Prostate gland (tissue), 2 donors: ENCODE measurements at regions not wholly inside any gene's neighbourhood (a gene's known extent, or its start where the extent isn't known, plus 50 kb on each side); places are given as distances from the start of the nearest gene placed in this dataset.

ENCODE experiments used
- POLR2A ChIP-seq: fragments of 450-650 bp; IDR thresholded peaks from one replicate; pipeline ENCODE4 v1.6.1; 2016; ENCODE audit warnings: antibody characterized with exemption, mild to moderate bottlenecking
- POLR2AphosphoS5 ChIP-seq: sonication (generic); formaldehyde crosslinking; IDR thresholded peaks from one replicate; pipeline ENCODE4 v1.6.1; 2017; ENCODE audit warnings: antibody characterized with exemption
- TF ChIP-seq, protein P1 (sequence below), 4 experiments: fragments of 200-600 bp in 2 of 4; fragments of 450-650 bp in 2 of 4; sonication (generic) in 2 of 4; IDR thresholded peaks; 1 replicate in 3 of 4; 2 replicates in 1 of 4; pipeline ENCODE4 v1.5.1; 2016 to 2019; ENCODE audit warnings: antibody characterized with exemption in 4 of 4, mild to moderate bottlenecking in 2 of 4, moderate library complexity in 2 of 4

DNA sequence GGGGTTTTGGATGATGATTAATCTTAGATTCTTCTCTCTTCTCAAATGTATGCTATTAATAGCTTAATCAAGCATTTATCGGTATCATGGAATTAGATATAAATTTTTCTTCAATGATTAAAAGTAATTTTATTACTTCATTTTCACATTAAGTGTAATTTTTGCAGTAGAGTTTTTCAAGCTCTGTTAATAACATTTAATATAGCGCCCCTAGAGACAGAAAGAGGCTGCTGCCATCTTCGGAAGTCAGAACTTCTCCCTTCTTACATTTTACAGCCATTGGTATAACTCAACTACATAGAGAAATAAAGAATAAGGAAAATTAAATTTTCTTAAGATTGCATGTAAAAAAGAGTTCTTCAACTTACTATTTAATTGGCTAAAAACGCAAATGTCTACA is 540.3 kb downstream of the GABRG2 start:
- TF ChIP-seq, protein P1, sequence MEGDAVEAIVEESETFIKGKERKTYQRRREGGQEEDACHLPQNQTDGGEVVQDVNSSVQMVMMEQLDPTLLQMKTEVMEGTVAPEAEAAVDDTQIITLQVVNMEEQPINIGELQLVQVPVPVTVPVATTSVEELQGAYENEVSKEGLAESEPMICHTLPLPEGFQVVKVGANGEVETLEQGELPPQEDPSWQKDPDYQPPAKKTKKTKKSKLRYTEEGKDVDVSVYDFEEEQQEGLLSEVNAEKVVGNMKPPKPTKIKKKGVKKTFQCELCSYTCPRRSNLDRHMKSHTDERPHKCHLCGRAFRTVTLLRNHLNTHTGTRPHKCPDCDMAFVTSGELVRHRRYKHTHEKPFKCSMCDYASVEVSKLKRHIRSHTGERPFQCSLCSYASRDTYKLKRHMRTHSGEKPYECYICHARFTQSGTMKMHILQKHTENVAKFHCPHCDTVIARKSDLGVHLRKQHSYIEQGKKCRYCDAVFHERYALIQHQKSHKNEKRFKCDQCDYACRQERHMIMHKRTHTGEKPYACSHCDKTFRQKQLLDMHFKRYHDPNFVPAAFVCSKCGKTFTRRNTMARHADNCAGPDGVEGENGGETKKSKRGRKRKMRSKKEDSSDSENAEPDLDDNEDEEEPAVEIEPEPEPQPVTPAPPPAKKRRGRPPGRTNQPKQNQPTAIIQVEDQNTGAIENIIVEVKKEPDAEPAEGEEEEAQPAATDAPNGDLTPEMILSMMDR (IDR thresholded peaks at IDR 0.05): no peak
- TF ChIP-seq POLR2AphosphoS5: no peak
- no peak for TF ChIP-seq POLR2A
